ENCODE measurements at regions not wholly inside any gene's neighbourhood (a gene's known extent, or its start where the extent isn't known, plus 50 kb on each side); places are given as distances from the start of the nearest gene placed in this dataset.

DNA sequence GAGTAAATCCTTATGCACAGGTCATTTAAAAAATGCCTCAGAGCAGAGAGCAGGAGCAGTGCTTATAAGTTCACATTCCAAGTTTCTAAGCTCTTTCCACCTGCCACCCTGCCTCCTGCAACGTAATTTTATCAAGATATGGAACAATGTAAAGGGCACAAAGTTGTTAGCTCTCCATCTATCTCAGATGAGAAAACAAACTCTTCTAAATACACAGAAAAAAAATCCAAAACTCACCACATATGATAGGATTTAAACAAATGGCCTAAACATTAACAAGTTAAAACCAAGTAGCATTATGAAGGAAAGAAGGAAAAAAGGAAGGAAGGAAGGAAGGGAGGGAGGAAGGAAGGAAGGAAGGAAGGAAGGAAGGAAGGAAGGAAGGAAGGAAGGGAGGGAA lies 1132.8 kb downstream of the GRM8 start:
- TF ChIP-seq EZH2 (IDR thresholded peaks at IDR 0.05; ENCODE audit: low read length, missing control alignments) = no peak
- TF ChIP-seq, protein P1, sequence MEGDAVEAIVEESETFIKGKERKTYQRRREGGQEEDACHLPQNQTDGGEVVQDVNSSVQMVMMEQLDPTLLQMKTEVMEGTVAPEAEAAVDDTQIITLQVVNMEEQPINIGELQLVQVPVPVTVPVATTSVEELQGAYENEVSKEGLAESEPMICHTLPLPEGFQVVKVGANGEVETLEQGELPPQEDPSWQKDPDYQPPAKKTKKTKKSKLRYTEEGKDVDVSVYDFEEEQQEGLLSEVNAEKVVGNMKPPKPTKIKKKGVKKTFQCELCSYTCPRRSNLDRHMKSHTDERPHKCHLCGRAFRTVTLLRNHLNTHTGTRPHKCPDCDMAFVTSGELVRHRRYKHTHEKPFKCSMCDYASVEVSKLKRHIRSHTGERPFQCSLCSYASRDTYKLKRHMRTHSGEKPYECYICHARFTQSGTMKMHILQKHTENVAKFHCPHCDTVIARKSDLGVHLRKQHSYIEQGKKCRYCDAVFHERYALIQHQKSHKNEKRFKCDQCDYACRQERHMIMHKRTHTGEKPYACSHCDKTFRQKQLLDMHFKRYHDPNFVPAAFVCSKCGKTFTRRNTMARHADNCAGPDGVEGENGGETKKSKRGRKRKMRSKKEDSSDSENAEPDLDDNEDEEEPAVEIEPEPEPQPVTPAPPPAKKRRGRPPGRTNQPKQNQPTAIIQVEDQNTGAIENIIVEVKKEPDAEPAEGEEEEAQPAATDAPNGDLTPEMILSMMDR (conservative IDR thresholded peaks at IDR 0.05 in 1 of 2, IDR thresholded peaks at IDR 0.05 in 1 of 2; ENCODE audit: low read depth in 1 of 2, low read length in 2 of 2) = no peak

All from fibroblast of lung (primary cell).